K562 (cell line): ENCODE measurements at regions not wholly inside any gene's neighbourhood (a gene's known extent, or its start where the extent isn't known, plus 50 kb on each side); places are given as distances from the start of the nearest gene placed in this dataset.

ENCODE experiments used
- BCOR ChIP-seq: fragments of 450-650 bp; IDR thresholded peaks from 2 replicates; pipeline ENCODE4 v1.6.1; 2016
- CTCF ChIP-seq, 3 experiments: IDR thresholded peaks in 2 of 3; conservative IDR thresholded peaks in 1 of 3; 2 replicates each; pipeline ENCODE4 v1.5.1; 2011 to 2012; ENCODE audit warnings: low read length in 3 of 3, mild to moderate bottlenecking in 3 of 3, control low read depth in 2 of 3, improper control_type of control experiment in 1 of 3, inconsistent platforms in 1 of 3, low read depth in 1 of 3, mixed read lengths in 1 of 3, moderate library complexity in 1 of 3; ENCODE audit not compliant: insufficient read depth in 2 of 3
- HMGXB4 ChIP-seq: sonication (generic); formaldehyde crosslinking; IDR thresholded peaks from 2 replicates; pipeline ENCODE4 v1.8.1; 2023; ENCODE audit warnings: mild to moderate bottlenecking, missing genetic modification reagents
- NFXL1 ChIP-seq: fragments of 450-650 bp; formaldehyde crosslinking; IDR thresholded peaks from 2 replicates; pipeline ENCODE4 v1.4.0; 2021; ENCODE audit warnings: mild to moderate bottlenecking
- POLR2AphosphoS5 ChIP-seq: IDR thresholded peaks from 2 replicates; pipeline ENCODE4 v1.6.1; 2011; ENCODE audit warnings: mild to moderate bottlenecking, low read depth, low read length, moderate library complexity; ENCODE audit not compliant: control insufficient read depth, insufficient read depth
- REST ChIP-seq, 2 experiments: fragments of 450-650 bp; formaldehyde crosslinking in 1 of 2; IDR thresholded peaks; 2 replicates each; pipeline versions ENCODE4 v1.4.0 to v1.6.1; 2014 to 2020; ENCODE audit warnings: mild to moderate bottlenecking in 2 of 2, borderline replicate concordance in 1 of 2, low read depth in 1 of 2
- SP1 ChIP-seq: sonication (generic); formaldehyde crosslinking; IDR thresholded peaks from 2 replicates; pipeline ENCODE4 v1.8.1; 2022; ENCODE audit warnings: mild to moderate bottlenecking, missing genetic modification reagents
- SPI1 ChIP-seq: IDR thresholded peaks from 2 replicates; pipeline ENCODE4 v1.6.1; 2011; ENCODE audit warnings: low read depth, low read length, control low read depth, borderline replicate concordance
- ZNF277 ChIP-seq: fragments of 250-450 bp; sonication (Bioruptor Pico); IDR thresholded peaks from 2 replicates; pipeline ENCODE4 v1.8.0; 2022; ENCODE audit warnings: inconsistent platforms, mild to moderate bottlenecking, moderate library complexity, borderline replicate concordance
- ZNF695 ChIP-seq: fragments of 450-650 bp; formaldehyde crosslinking; IDR thresholded peaks from 2 replicates; pipeline ENCODE4 v1.4.0; 2020; ENCODE audit warnings: mild to moderate bottlenecking, moderate library complexity

GRCh38 chr10:124183617-124184016, 90.2 kb upstream of the CHST15 start:
- TF ChIP-seq SPI1 = no peak
- no peak for TF ChIP-seq ZNF695 (CRISPR knock-in tag)
- no peak for TF ChIP-seq POLR2AphosphoS5
- no peak for TF ChIP-seq ZNF277
- no peak for TF ChIP-seq SP1 (CRISPR knock-in tag)
- no peak for TF ChIP-seq CTCF (IDR thresholded peaks at IDR 0.05 in 2 of 3, conservative IDR thresholded peaks at IDR 0.05 in 1 of 3; ENCODE audit: insufficient read depth in 2 of 3, low read depth in 1 of 3, low read length in 3 of 3)
- no peak for TF ChIP-seq NFXL1
- TF ChIP-seq BCOR = no peak
- no peak for TF ChIP-seq HMGXB4
- TF ChIP-seq REST (IDR thresholded peaks at IDR 0.05; ENCODE audit: borderline replicate concordance) = no peak
- no peak for TF ChIP-seq REST (CRISPR knock-in tag; IDR thresholded peaks at IDR 0.05; ENCODE audit: low read depth)
